ENCODE measurements at regions not wholly inside any gene's neighbourhood (a gene's known extent, or its start where the extent isn't known, plus 50 kb on each side); places are given as distances from the start of the nearest gene placed in this dataset.

- no peak for TF ChIP-seq GMEB2 (CRISPR knock-in tag; IDR thresholded peaks at IDR 0.05; ENCODE audit: low read depth)
- no peak for TF ChIP-seq ZNF678 (CRISPR knock-in tag; IDR thresholded peaks at IDR 0.05)
- no peak for TF ChIP-seq ZNF138 (CRISPR knock-in tag; IDR thresholded peaks at IDR 0.05; ENCODE audit: low read depth)
- TF ChIP-seq TP53 (CRISPR knock-in tag; conservative IDR thresholded peaks at IDR 0.05) = no peak
Observed at GRCh38 chr7:20005081-20005480, 212.1 kb downstream of the MACC1 start (continued).

GRCh38 chr7:19999681-20000080, 217.5 kb downstream of the MACC1 start:
- Histone ChIP-seq H3K4me3 (replicated peaks in 1 of 3; ENCODE audit: insufficient read depth in 1 of 3, low read depth in 2 of 3, low read length in 3 of 3) (no peak overlapping the region), H3K4me2 (ENCODE audit: low read depth, low read length) (no peak overlapping the region), H3K9ac (ENCODE audit: insufficient read depth, low read depth, low read length) (no peak overlapping the region), H3K79me2 (ENCODE audit: insufficient read depth, low read length) (no peaks in the 10 kb centered on the region), H3K9me3 (ENCODE audit: low read length) (peaks cover 13% of the 10 kb centered on the region; the same call in 1 of the 2 replicates), H2AFZ (ENCODE audit: low read length) (no peak overlapping the region), H3K27me3 (ENCODE audit: control insufficient read depth in 1 of 2, insufficient read depth in 2 of 2, low read length in 2 of 2) (no peaks in the 10 kb centered on the region), H3K36me3 (replicated peaks in 1 of 2; ENCODE audit: control insufficient read depth in 1 of 2, insufficient read depth in 2 of 2, low read length in 2 of 2) (no peaks in the 10 kb centered on the region), H3K4me1 (ENCODE audit: insufficient read depth, low read length) (no peaks in the 10 kb centered on the region), H3K27ac (ENCODE audit: extremely low read length, insufficient read depth, low read length) (no peak overlapping the region), H4K20me1 (ENCODE audit: insufficient read depth, low read length) (no peaks in the 10 kb centered on the region)
- intact Hi-C loops (cut with micrococcal nuclease; ENCODE audit: unreplicated experiment) = no loop called here
- FAIRE-seq = no peak
- ChIA-PET POLR2A (no interaction called here), CTCF (ENCODE audit: low intra/inter-chr PET ratio, low total read pairs) (no interaction called here)
- WGBS (ENCODE audit: low lambda C conversion rate) = 5% methylated on average over 1 of the region's 1 CpG
- no peak for DNase-seq (ENCODE audit: low spot score)
- in situ Hi-C loops (cut with HindIII; ENCODE audit: extremely low pct_ligation_motif_present, low pct_unique_long_range_greater_than_20kb) = no loop called here
- no peak for ATAC-seq
- BruUV-seq (replicated peaks) = no TSS peak
- TF ChIP-seq GLMP (CRISPR knock-in tag; IDR thresholded peaks at IDR 0.05; ENCODE audit: borderline replicate concordance) (no peak), ZNF407 (CRISPR knock-in tag; IDR thresholded peaks at IDR 0.05; ENCODE audit: not compliant biosample characterization) (no peak), ARNT2 (CRISPR knock-in tag; IDR thresholded peaks at IDR 0.05; ENCODE audit: low read depth) (no peak), FOXC1 (CRISPR knock-in tag; IDR thresholded peaks at IDR 0.05; ENCODE audit: borderline replicate concordance) (no peak), ZNF598 (CRISPR knock-in tag; IDR thresholded peaks at IDR 0.05; ENCODE audit: borderline replicate concordance) (no peak), ZFX (CRISPR knock-in tag; IDR thresholded peaks at IDR 0.05; ENCODE audit: low read depth) (no peak), ZNF343 (CRISPR knock-in tag; IDR thresholded peaks at IDR 0.05) (no peak), SP1 (IDR thresholded peaks at IDR 0.05) (no peak), SP1 (CRISPR knock-in tag; IDR thresholded peaks at IDR 0.05) (no peak), TOPORS (CRISPR knock-in tag; IDR thresholded peaks at IDR 0.05) (no peak), ZNF468 (CRISPR knock-in tag; IDR thresholded peaks at IDR 0.05) (no peak)

All from HepG2 (cell line).